Nephron progenitor cell (in vitro differentiated cells): ENCODE measurements at regions not wholly inside any gene's neighbourhood (a gene's known extent, or its start where the extent isn't known, plus 50 kb on each side); places are given as distances from the start of the nearest gene placed in this dataset.
A peak's percentile ranks its signal among the peaks of the same experiment; 100 is the strongest.
"Not testable (repeated sequence)": the region's sequence is repeated elsewhere in the genome, so short reads cannot be mapped to it uniquely, and the experiment has no call there.

Experiments used
- DNase-seq: peaks from one replicate; pipeline ENCODE4 v3.0.0; 2021
- H3K27ac Mint-ChIP-seq: 2 replicates; pipeline ENCODE4 v1.8.0; 2021; ENCODE audit warnings: mild to moderate bottlenecking, moderate library complexity, mixed read lengths
- H3K27me3 Mint-ChIP-seq: 2 replicates; pipeline ENCODE4 v1.8.0; 2021; ENCODE audit warnings: mild to moderate bottlenecking, low read depth, mixed read lengths; ENCODE audit not compliant: poor library complexity
- H3K36me3 Mint-ChIP-seq: 2 replicates; pipeline ENCODE4 v1.8.0; 2021; ENCODE audit warnings: low read depth, mixed read lengths
- H3K4me1 Mint-ChIP-seq: 2 replicates; pipeline ENCODE4 v1.8.0; 2021; ENCODE audit warnings: mixed read lengths
- H3K4me3 Mint-ChIP-seq: 2 replicates; pipeline ENCODE4 v1.8.0; 2021; ENCODE audit warnings: mild to moderate bottlenecking, moderate library complexity, mixed read lengths
- H3K9me3 Mint-ChIP-seq: 2 replicates; pipeline ENCODE4 v1.8.0; 2021; ENCODE audit warnings: mild to moderate bottlenecking, moderate library complexity, mixed read lengths
- TF ChIP-seq, protein P1 (sequence below): fragments of 200-600 bp; sonication (generic); IDR thresholded peaks from 2 replicates; pipeline ENCODE4 v1.5.0; 2021; ENCODE audit warnings: antibody characterized with exemption

- no peak for DNase-seq
- H3K27ac Mint-ChIP-seq: peak overlapping the region; percentile 76
- H3K4me3 Mint-ChIP-seq: no peak overlapping the region
- H3K36me3 Mint-ChIP-seq: no peaks in the 10 kb centered on the region
- H3K4me1 Mint-ChIP-seq: peaks cover 46% of the 10 kb centered on the region
- peaks cover 5% of the 10 kb centered on the region for H3K9me3 Mint-ChIP-seq
- TF ChIP-seq, protein P1, sequence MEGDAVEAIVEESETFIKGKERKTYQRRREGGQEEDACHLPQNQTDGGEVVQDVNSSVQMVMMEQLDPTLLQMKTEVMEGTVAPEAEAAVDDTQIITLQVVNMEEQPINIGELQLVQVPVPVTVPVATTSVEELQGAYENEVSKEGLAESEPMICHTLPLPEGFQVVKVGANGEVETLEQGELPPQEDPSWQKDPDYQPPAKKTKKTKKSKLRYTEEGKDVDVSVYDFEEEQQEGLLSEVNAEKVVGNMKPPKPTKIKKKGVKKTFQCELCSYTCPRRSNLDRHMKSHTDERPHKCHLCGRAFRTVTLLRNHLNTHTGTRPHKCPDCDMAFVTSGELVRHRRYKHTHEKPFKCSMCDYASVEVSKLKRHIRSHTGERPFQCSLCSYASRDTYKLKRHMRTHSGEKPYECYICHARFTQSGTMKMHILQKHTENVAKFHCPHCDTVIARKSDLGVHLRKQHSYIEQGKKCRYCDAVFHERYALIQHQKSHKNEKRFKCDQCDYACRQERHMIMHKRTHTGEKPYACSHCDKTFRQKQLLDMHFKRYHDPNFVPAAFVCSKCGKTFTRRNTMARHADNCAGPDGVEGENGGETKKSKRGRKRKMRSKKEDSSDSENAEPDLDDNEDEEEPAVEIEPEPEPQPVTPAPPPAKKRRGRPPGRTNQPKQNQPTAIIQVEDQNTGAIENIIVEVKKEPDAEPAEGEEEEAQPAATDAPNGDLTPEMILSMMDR: no peak
- peaks cover 15% of the 10 kb centered on the region for H3K27me3 Mint-ChIP-seq
These were observed 123.0 kb downstream of the BANF2 start for GRCh38 chr20:17822540-17823408.

- no peak overlapping the region for H3K4me3 Mint-ChIP-seq
- peaks cover 52% of the 10 kb centered on the region for H3K4me1 Mint-ChIP-seq
- H3K27me3 Mint-ChIP-seq: peaks cover 15% of the 10 kb centered on the region
- H3K27ac Mint-ChIP-seq: peak overlapping the region; percentile 41
- TF ChIP-seq, protein P1: no peak
- H3K9me3 Mint-ChIP-seq: peaks cover 5% of the 10 kb centered on the region
- H3K36me3 Mint-ChIP-seq: no peaks in the 10 kb centered on the region
- DNase-seq: no peak
These were observed 122.3 kb downstream of the BANF2 start for GRCh38 chr20:17822039-17822438.

- not testable (repeated sequence) for DNase-seq, H3K36me3 Mint-ChIP-seq, H3K9me3 Mint-ChIP-seq
- Mint-ChIP-seq H3K27me3 (peaks cover 15% of the 10 kb centered on the region), H3K4me1 (peaks cover 53% of the 10 kb centered on the region), H3K27ac (peak overlapping the region; percentile 15), H3K4me3 (peak overlapping the region; percentile 0)
These were observed 121.8 kb downstream of the BANF2 start for GRCh38 chr20:17821606-17822005.

DNA sequence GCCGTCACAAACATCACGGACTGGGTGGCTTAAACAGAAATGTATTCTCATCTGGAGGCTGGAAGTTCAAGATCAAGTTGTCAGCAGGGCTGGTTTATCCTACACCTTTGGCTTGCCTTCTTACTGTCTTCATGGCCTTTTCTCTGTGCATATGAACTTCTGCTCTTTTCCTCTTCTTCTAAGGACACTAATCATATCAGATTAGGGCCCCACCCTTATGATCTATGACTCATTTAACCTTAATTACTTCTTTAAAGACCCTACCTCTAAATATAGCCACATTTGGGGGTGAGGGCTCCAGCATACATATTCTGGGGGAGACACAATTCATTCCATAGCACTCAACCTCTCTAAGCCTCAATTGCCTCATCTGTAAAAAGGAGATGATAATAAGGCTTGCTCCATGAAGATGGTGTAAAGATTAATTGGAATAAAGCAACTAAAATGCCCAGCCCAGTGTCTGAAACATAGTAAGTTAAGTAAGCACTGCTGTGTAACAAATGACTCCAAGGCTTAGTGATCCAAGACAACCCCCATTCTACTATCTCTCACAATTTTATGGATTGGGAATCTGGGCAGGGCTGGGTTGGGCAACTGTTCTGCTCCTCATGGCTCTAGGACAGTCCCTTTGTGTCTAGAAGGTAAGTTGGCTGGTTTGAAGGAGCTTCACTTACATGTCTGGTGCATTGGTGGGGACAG is 119.8 kb downstream of the BANF2 start:
- no peaks in the 10 kb centered on the region for H3K36me3 Mint-ChIP-seq
- TF ChIP-seq, protein P1: no peak
- peaks cover 5% of the 10 kb centered on the region for H3K9me3 Mint-ChIP-seq
- H3K4me3 Mint-ChIP-seq: no peak overlapping the region
- DNase-seq: no peak
- peaks cover 15% of the 10 kb centered on the region for H3K27me3 Mint-ChIP-seq
- peaks cover 43% of the 10 kb centered on the region for H3K4me1 Mint-ChIP-seq
- no peak overlapping the region for H3K27ac Mint-ChIP-seq

DNA sequence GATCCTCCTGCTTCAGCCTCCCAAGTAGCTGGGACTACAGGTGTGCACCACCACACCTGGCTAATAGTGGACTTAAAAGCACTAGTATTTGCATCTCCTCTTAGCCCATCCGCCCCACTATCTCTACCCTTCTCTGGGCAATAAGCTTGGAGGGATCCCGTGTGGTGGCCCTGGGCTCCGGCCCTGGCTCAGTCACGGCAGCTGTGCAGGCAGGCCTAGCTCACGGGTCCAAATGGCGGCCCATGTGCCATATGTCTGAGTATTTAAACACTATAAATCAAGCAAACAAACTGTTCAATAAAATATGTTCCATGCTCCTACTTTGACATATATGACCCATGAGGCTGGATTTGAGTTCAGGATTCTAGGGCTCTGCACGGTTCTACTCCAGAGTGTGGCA is 118.4 kb downstream of the BANF2 start:
- DNase-seq: no peak
- H3K4me1 Mint-ChIP-seq: peaks cover 33% of the 10 kb centered on the region
- no peak overlapping the region for H3K27ac Mint-ChIP-seq
- H3K27me3 Mint-ChIP-seq: peaks cover 12% of the 10 kb centered on the region
- H3K36me3 Mint-ChIP-seq: no peaks in the 10 kb centered on the region
- no peak overlapping the region for H3K4me3 Mint-ChIP-seq
- TF ChIP-seq, protein P1: no peak
- peaks cover 5% of the 10 kb centered on the region for H3K9me3 Mint-ChIP-seq

GRCh38 chr20:17816804-17817587 is 117.2 kb downstream of the BANF2 start:
- peaks cover 5% of the 10 kb centered on the region for H3K9me3 Mint-ChIP-seq

More at GRCh38 chr20:17816804-17817587, 117.2 kb downstream of the BANF2 start:
- H3K4me3 Mint-ChIP-seq: no peak overlapping the region
- TF ChIP-seq, protein P1: no peak
- peak overlapping the region; percentile 8 for H3K27ac Mint-ChIP-seq
- peaks cover 21% of the 10 kb centered on the region for H3K4me1 Mint-ChIP-seq
- DNase-seq: no peak
- peaks cover 12% of the 10 kb centered on the region for H3K27me3 Mint-ChIP-seq
- H3K36me3 Mint-ChIP-seq: no peaks in the 10 kb centered on the region
